ENCODE measurements at regions not wholly inside any gene's neighbourhood (a gene's known extent, or its start where the extent isn't known, plus 50 kb on each side); places are given as distances from the start of the nearest gene placed in this dataset.
"Not testable (repeated sequence)": the region's sequence is repeated elsewhere in the genome, so short reads cannot be mapped to it uniquely, and the experiment has no call there.

GRCh38 chr3:82496890-82497560 is 735.6 kb upstream of the GBE1 start:
- no peak for DNase-seq

GRCh38 chr3:82495655-82496054 is 734.2 kb upstream of the GBE1 start:
- DNase-seq, result no peak

- no peak for DNase-seq
Observed at GRCh38 chr3:82494977-82495489, 733.6 kb upstream of the GBE1 start.

GRCh38 chr3:82493858-82494257 is 732.4 kb upstream of the GBE1 start:
- no peak for DNase-seq

- DNase-seq, result no peak
Observed at GRCh38 chr3:82475306-82475705, 713.9 kb upstream of the GBE1 start.

- DNase-seq, result no peak
Observed at GRCh38 chr3:82474711-82475110, 713.3 kb upstream of the GBE1 start.

GRCh38 chr3:82473864-82474541 is 712.6 kb upstream of the GBE1 start:
- DNase-seq, result no peak

GRCh38 chr3:82467051-82467450 is 705.6 kb upstream of the GBE1 start:
- DNase-seq, result no peak

- DNase-seq, result no peak
Observed at GRCh38 chr3:82462977-82463376, 701.5 kb upstream of the GBE1 start.

- DNase-seq, result no peak
Observed at GRCh38 chr3:82461049-82461889, 699.8 kb upstream of the GBE1 start.

GRCh38 chr3:82448320-82448719 is 686.9 kb upstream of the GBE1 start:
- DNase-seq, result no peak

- DNase-seq, result not testable (repeated sequence)
Observed at GRCh38 chr3:82428821-82429220, 667.4 kb upstream of the GBE1 start.

GRCh38 chr3:82424031-82424339 is 662.5 kb upstream of the GBE1 start:
- no peak for DNase-seq

- no peak for DNase-seq
Observed at GRCh38 chr3:82423268-82424030, 662.0 kb upstream of the GBE1 start.

- DNase-seq, result no peak
Observed at GRCh38 chr3:82416830-82417229, 655.4 kb upstream of the GBE1 start.

- no peak for DNase-seq
Observed at GRCh38 chr3:82416349-82416748, 654.9 kb upstream of the GBE1 start.

- no peak for DNase-seq
Observed at GRCh38 chr3:82413171-82413570, 651.7 kb upstream of the GBE1 start.

- no peak for DNase-seq
Observed at GRCh38 chr3:82410366-82410765, 648.9 kb upstream of the GBE1 start.

- no peak for DNase-seq
Observed at GRCh38 chr3:82409842-82410241, 648.4 kb upstream of the GBE1 start.

GRCh38 chr3:82392203-82392775 is 630.8 kb upstream of the GBE1 start:
- no peak for DNase-seq

- DNase-seq, result no peak
Observed at GRCh38 chr3:82390868-82391267, 629.4 kb upstream of the GBE1 start.

- no peak for DNase-seq
Observed at GRCh38 chr3:82386647-82387046, 625.2 kb upstream of the GBE1 start.

GRCh38 chr3:82384181-82384580 is 622.7 kb upstream of the GBE1 start:
- no peak for DNase-seq

Measured in activated CD8-positive, alpha-beta memory T cell treated with anti-CD3 and anti-CD28 coated beads, Interleukin-2, amount 50 U/mL, for 48 hours (primary cell).